Urinary bladder (tissue), 3 donors: ENCODE measurements at regions not wholly inside any gene's neighbourhood (a gene's known extent, or its start where the extent isn't known, plus 50 kb on each side); places are given as distances from the start of the nearest gene placed in this dataset.

ENCODE experiments used
- DNase-seq: peaks from one replicate; pipeline ENCODE4 v3.0.0-alpha.2; 2015; ENCODE audit errors: extremely low spot score
- H3K27ac ChIP-seq: one replicate; pipeline ENCODE4 v1.5.1; 2013; ENCODE audit warnings: low read depth, mild to moderate bottlenecking, moderate library complexity
- H3K36me3 ChIP-seq: one replicate; pipeline ENCODE4 v1.6.1; 2013; ENCODE audit warnings: mild to moderate bottlenecking, moderate library complexity; ENCODE audit not compliant: insufficient read depth
- H3K4me1 ChIP-seq: one replicate; pipeline ENCODE4 v1.6.1; 2013; ENCODE audit warnings: mild to moderate bottlenecking, moderate library complexity; ENCODE audit not compliant: insufficient read depth
- H3K4me3 ChIP-seq: one replicate; pipeline ENCODE4 v1.5.1; 2013; ENCODE audit warnings: low read depth, low read length
- WGBS: extraction: QIAGEN DNeasy Blood & Tissue Kit; methylation state at CpG from one replicate; pipeline ENCODE4 v1.1.7; 2013; 5-methylcytosine and 5-hydroxymethylcytosine counted together
- donor health status: healthy with polysubstance abuse.
- donor health status: healthy.

GRCh38 chr13:74647991-74648390 lies 513.8 kb upstream of the KLF12 start:
- Histone ChIP-seq H3K4me1 (no peaks in the 10 kb centered on the region), H3K4me3 (no peak overlapping the region), H3K27ac (no peak overlapping the region), H3K36me3 (no peaks in the 10 kb centered on the region)
- DNase-seq, result no peak
- 77% methylated on average over 2 of the region's 2 CpGs for WGBS

DNA sequence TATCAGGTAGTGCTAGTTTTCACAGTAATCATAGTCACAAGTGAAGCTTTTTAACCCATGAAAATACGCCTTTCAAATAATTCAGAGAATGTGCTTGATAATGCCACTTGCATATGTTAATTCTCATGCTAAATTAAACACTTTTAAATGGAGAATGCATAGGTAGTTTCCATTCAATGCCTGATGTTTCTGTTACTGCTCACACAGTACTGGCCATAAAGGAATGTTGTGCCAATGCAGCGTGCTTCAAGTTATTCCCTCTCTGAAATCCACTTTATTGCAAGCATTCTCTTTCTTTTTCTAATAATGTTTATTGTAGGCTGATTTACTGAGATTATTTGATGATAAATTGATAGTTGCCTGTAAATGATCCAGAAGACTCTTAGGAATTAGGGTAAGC lies 513.0 kb upstream of the KLF12 start:
- no peak for DNase-seq
- Histone ChIP-seq H3K27ac (no peak overlapping the region), H3K36me3 (no peaks in the 10 kb centered on the region), H3K4me1 (no peaks in the 10 kb centered on the region), H3K4me3 (no peak overlapping the region)
- WGBS, result 93% methylated on average over 2 of the region's 2 CpGs

GRCh38 chr13:74646091-74646490 lies 511.9 kb upstream of the KLF12 start:
- no peak overlapping the region for H3K4me3 ChIP-seq
- H3K27ac ChIP-seq, result no peak overlapping the region
- no peaks in the 10 kb centered on the region for H3K36me3 ChIP-seq
- H3K4me1 ChIP-seq, result no peaks in the 10 kb centered on the region
- WGBS, result 72% methylated on average over 3 of the region's 3 CpGs
- no peak for DNase-seq

GRCh38 chr13:74645586-74645985 lies 511.4 kb upstream of the KLF12 start:
- Histone ChIP-seq H3K36me3 (no peaks in the 10 kb centered on the region), H3K27ac (no peak overlapping the region), H3K4me1 (no peaks in the 10 kb centered on the region), H3K4me3 (no peak overlapping the region)
- DNase-seq, result no peak

DNA sequence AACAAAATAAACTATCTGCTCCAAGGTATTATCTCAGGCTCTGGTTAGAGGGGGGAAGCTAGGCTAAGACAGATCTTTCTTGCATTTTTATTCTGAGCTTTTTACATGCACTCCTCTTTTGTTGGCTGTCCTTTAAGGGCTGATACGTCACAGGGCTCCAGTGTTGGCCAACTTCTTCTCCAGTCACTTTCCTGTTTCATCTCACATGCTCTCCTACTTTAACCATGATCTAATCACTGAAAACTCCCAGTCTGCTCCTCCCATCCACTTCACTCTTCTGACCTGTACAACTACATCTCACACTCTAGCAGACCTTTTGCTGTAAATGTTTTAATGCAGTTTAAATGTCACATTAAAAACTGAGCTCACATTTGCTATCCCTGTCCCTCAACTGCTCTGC lies 510.0 kb upstream of the KLF12 start:
- H3K36me3 ChIP-seq, result no peaks in the 10 kb centered on the region
- DNase-seq, result no peak
- H3K4me1 ChIP-seq, result no peaks in the 10 kb centered on the region
- H3K27ac ChIP-seq, result no peak overlapping the region
- 21% methylated on average over 1 of the region's 1 CpG for WGBS
- no peak overlapping the region for H3K4me3 ChIP-seq

GRCh38 chr13:74641586-74641985 lies 507.4 kb upstream of the KLF12 start:
- Histone ChIP-seq H3K4me1 (no peaks in the 10 kb centered on the region), H3K4me3 (no peak overlapping the region), H3K27ac (no peak overlapping the region), H3K36me3 (no peaks in the 10 kb centered on the region)
- 86% methylated on average over 4 of the region's 4 CpGs for WGBS
- no peak for DNase-seq

- Histone ChIP-seq H3K4me3 (no peak overlapping the region), H3K27ac (no peak overlapping the region), H3K4me1 (no peaks in the 10 kb centered on the region), H3K36me3 (no peaks in the 10 kb centered on the region)
- DNase-seq, result no peak
- 88% methylated on average over 2 of the region's 2 CpGs for WGBS
These were observed 499.5 kb upstream of the KLF12 start for GRCh38 chr13:74633734-74634133.

DNA sequence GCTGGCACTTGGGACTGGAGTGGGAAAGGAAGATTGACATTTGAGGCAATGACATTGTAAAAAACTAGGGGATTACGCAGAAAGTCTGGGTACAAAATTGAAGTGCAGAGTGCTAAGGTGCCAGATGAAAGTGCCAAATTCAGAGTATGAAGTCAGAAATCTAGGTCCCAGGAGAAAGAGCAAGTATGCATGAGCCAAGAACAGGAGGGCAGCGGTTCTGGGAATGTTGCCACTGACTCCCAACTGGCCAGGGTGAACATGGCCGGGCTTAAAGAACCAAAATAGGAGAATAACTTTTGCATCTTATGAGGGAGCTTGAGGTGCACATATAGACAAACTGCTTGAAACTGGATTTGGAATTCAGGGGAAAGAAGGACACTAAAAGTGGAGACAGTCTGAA lies 495.8 kb upstream of the KLF12 start:
- DNase-seq, result no peak
- Histone ChIP-seq H3K27ac (no peak overlapping the region), H3K4me3 (no peak overlapping the region), H3K4me1 (no peaks in the 10 kb centered on the region), H3K36me3 (no peaks in the 10 kb centered on the region)
- 67% methylated on average over 3 of the region's 3 CpGs for WGBS

GRCh38 chr13:74625541-74625940 lies 491.3 kb upstream of the KLF12 start:
- no peak for DNase-seq
- H3K4me3 ChIP-seq, result no peak overlapping the region
- H3K4me1 ChIP-seq, result no peaks in the 10 kb centered on the region
- H3K27ac ChIP-seq, result no peak overlapping the region
- WGBS, result 84% methylated on average over 1 of the region's 1 CpG
- H3K36me3 ChIP-seq, result no peaks in the 10 kb centered on the region

DNA sequence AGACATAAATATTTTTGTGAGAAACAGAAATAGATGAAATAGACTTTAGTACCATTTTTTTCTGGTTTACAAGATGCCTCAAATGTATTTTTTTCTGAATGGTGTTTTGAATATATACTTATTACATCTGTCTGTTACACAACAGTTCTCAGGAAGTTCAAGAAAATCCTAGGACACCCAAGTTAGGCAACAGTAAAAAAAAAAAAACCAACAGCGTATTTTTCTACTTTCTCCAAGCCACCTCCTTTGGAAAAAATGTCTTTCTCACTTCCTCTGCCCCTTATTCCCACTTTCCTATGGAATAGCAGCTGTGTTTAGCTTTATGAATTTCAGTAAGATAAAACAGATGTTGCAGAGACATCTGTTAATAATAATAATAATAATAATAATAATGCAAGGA lies 489.6 kb upstream of the KLF12 start:
- no peak for DNase-seq
- WGBS, result 77% methylated on average over 1 of the region's 1 CpG

GRCh38 chr13:74622284-74622683 lies 488.1 kb upstream of the KLF12 start:
- Histone ChIP-seq H3K36me3 (no peaks in the 10 kb centered on the region), H3K4me3 (no peak overlapping the region), H3K4me1 (no peaks in the 10 kb centered on the region), H3K27ac (no peak overlapping the region)
- DNase-seq, result no peak
- WGBS, result 58% methylated on average over 1 of the region's 1 CpG

More for the DNA sequence above, 489.6 kb upstream of the KLF12 start:
- H3K4me3 ChIP-seq, result no peak overlapping the region
- H3K4me1 ChIP-seq, result no peaks in the 10 kb centered on the region
- no peaks in the 10 kb centered on the region for H3K36me3 ChIP-seq
- no peak overlapping the region for H3K27ac ChIP-seq

DNA sequence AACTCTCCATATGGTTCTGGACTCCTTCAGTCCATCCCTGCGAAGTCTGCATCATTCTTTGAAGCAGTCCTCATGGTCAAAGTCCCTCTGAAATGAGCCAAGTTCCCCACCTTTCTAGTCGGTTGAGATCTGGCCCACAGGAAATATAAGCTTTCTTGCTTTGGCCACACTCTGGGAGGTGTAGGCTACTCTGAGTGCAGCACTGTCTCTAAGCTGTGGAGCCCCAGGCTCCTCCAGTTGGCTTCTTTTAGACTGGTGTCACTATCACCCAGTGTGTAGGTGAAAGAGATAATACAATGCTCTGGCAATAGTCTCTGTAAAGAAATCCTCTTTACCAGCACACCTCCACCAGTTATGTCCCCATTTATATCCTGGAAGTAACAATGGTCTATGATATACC lies 486.5 kb upstream of the KLF12 start:
- Histone ChIP-seq H3K36me3 (no peaks in the 10 kb centered on the region), H3K4me1 (no peaks in the 10 kb centered on the region), H3K27ac (no peak overlapping the region), H3K4me3 (no peak overlapping the region)
- no peak for DNase-seq
- WGBS, result 49% methylated on average over 2 of the region's 2 CpGs

DNA sequence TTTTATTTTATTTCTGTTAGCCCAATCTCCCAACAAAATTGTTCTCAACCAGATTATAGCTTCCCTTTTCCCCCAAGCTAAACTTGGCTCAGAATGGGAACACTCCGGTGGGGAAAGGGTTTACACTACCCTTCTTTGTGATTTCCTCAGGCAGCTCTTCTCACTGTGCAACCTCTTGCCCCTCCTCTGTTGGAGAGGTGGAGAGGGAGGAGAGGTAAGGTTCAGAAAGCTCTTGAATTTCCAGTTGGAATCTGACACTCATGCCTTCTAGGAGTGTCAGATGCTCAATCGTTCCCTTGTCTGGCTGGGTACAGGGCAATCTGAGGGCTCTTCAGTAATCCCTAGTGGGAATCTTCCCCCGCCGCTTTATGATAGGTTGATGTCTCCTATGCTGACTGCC lies 486.1 kb upstream of the KLF12 start:
- no peak overlapping the region for H3K27ac ChIP-seq
- no peak overlapping the region for H3K4me3 ChIP-seq
- H3K36me3 ChIP-seq, result no peaks in the 10 kb centered on the region
- 91% methylated on average over 4 of the region's 4 CpGs for WGBS
- DNase-seq, result no peak
- no peaks in the 10 kb centered on the region for H3K4me1 ChIP-seq

- Histone ChIP-seq H3K27ac (no peak overlapping the region), H3K4me3 (no peak overlapping the region), H3K36me3 (no peaks in the 10 kb centered on the region), H3K4me1 (no peaks in the 10 kb centered on the region)
- no peak for DNase-seq
- 33% methylated on average over 3 of the region's 3 CpGs for WGBS
These were observed 463.3 kb upstream of the KLF12 start for GRCh38 chr13:74597526-74597925.

DNA sequence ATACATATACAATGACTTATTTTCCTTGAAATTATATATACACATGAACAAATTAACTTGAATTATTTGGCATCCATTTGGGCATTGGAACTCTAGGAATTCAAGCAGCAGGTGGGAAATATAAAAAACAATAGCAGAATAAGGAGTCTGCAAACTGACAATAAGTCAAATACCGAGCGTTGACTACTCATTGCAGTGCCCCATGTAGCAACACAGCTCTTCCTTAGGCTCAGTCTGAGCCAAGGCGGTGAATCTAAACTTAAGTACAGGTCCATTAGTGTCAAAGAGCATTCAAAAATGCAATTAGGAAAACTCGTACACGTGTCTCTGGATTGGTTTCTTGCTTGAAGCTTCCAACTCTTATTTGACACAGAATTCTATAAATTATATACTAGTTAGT lies 462.5 kb upstream of the KLF12 start:
- WGBS, result 74% methylated on average over 5 of the region's 5 CpGs
- Histone ChIP-seq H3K4me3 (no peak overlapping the region), H3K27ac (no peak overlapping the region), H3K4me1 (no peaks in the 10 kb centered on the region), H3K36me3 (no peaks in the 10 kb centered on the region)
- DNase-seq, result no peak
